A549 (cell line): ENCODE measurements at regions not wholly inside any gene's neighbourhood (a gene's known extent, or its start where the extent isn't known, plus 50 kb on each side); places are given as distances from the start of the nearest gene placed in this dataset.

ENCODE experiments used
- ATAC-seq, 2 experiments: fragments of 200-7000 bp in 1 of 2; fragments of >200 bp in 1 of 2; cut with Nextera tagmentation in 1 of 2; cut with Tn5 transposase in 1 of 2; 3 replicates each; pipeline versions ENCODE4 v1.8.0 to v1.9.1; 2018 to 2020; ENCODE audit warnings: mild to moderate bottlenecking in 1 of 2, moderate library complexity in 1 of 2
- CTCF ChIA-PET: fragments of 300-600 bp; sonication (Branson Sonifier 250); formaldehyde crosslinking; extraction: SDS; loops from one replicate; lab custom pipeline; 2021; ENCODE audit warnings: antibody characterized with exemption, inconsistent platforms; lab: Yijun Ruan, JAX
- POLR2A ChIA-PET: fragments of 350-600 bp; formaldehyde crosslinking; extraction: SDS; loops from one replicate; lab custom pipeline; 2021; ENCODE audit warnings: antibody characterized with exemption, inconsistent platforms; lab: Yijun Ruan, JAX
- DNase-seq, 2 experiments: peaks; one replicate each; pipeline versions ENCODE4 v3.0.0 to v3.0.0-alpha.2; 2011 to 2016; ENCODE audit warnings: low read depth in 1 of 2, low spot score in 1 of 2
- FAIRE-seq: peaks from 2 replicates; lab custom pipeline; 2011; peaks lifted over from hg19 to GRCh38; lab: Jason Lieb, UNC
- H3K27ac ChIP-seq, 2 experiments: fragments of >200 bp; sonication (Bioruptor Twin); formaldehyde crosslinking; 3 replicates each; pipeline ENCODE4 v1.5.1; 2016 to 2017
- H3K4me1 ChIP-seq: fragments of >200 bp; sonication (Bioruptor Twin); formaldehyde crosslinking; 3 replicates; pipeline ENCODE4 v1.6.1; 2016
- H3K4me2 ChIP-seq: fragments of >200 bp; sonication (Bioruptor Twin); formaldehyde crosslinking; 3 replicates; pipeline ENCODE4 v1.6.1; 2016
- H3K4me3 ChIP-seq: fragments of >200 bp; sonication (Bioruptor Twin); formaldehyde crosslinking; 3 replicates; pipeline ENCODE4 v1.5.1; 2016
- H3K9me3 ChIP-seq: fragments of >200 bp; sonication (Bioruptor Twin); formaldehyde crosslinking; 3 replicates; pipeline ENCODE4 v1.6.1; 2016
- BHLHE40 ChIP-seq: IDR thresholded peaks from 2 replicates; pipeline ENCODE4 v1.6.1; 2012; ENCODE audit warnings: low read depth, low read length, inconsistent platforms
- CBX8 ChIP-seq: fragments of 200-600 bp; sonication (generic); IDR thresholded peaks from 2 replicates; pipeline ENCODE4 v1.6.1; 2016
- EHF ChIP-seq: fragments of 250-450 bp; sonication (Bioruptor Pico); IDR thresholded peaks from 2 replicates; pipeline ENCODE4 v1.5.0; 2020; ENCODE audit warnings: mild to moderate bottlenecking
- EHMT2 ChIP-seq: fragments of 200-600 bp; sonication (generic); IDR thresholded peaks from 2 replicates; pipeline ENCODE4 v1.6.1; 2016; ENCODE audit warnings: antibody characterized with exemption, low read depth, mild to moderate bottlenecking, moderate library complexity
- EP300 ChIP-seq, 2 experiments: fragments of >200 bp; sonication (Bioruptor Twin); formaldehyde crosslinking; IDR thresholded peaks; 2 replicates in 1 of 2; 3 replicates in 1 of 2; pipeline ENCODE4 v1.6.1; 2016 to 2017
- ESRRA ChIP-seq: fragments of 150-350 bp; IDR thresholded peaks from 2 replicates; pipeline ENCODE4 v1.6.1; 2014; ENCODE audit warnings: mild to moderate bottlenecking, low read length, borderline replicate concordance
- HDAC2 ChIP-seq: fragments of 200-600 bp; sonication (generic); IDR thresholded peaks from 2 replicates; pipeline ENCODE4 v1.6.1; 2016
- HOXB13 ChIP-seq: fragments of 250-450 bp; sonication (Bioruptor Pico); IDR thresholded peaks from 2 replicates; pipeline ENCODE4 v1.5.0; 2020; ENCODE audit warnings: low read depth, mild to moderate bottlenecking, moderate library complexity
- KDM5A ChIP-seq: fragments of 200-600 bp; sonication (generic); IDR thresholded peaks from 2 replicates; pipeline ENCODE4 v1.6.1; 2016; ENCODE audit warnings: antibody characterized with exemption, mild to moderate bottlenecking
- MAFK ChIP-seq: fragments of 450-650 bp; IDR thresholded peaks from 2 replicates; pipeline ENCODE4 v1.6.1; 2014; ENCODE audit not compliant: partially characterized antibody
- MAZ ChIP-seq: fragments of 150-350 bp; IDR thresholded peaks from 2 replicates; pipeline ENCODE4 v1.6.1; 2014; ENCODE audit warnings: antibody characterized with exemption, low read depth, low read length, borderline replicate concordance
- MYC ChIP-seq: IDR thresholded peaks from 2 replicates; pipeline ENCODE4 v1.6.1; 2012; ENCODE audit warnings: mild to moderate bottlenecking, inconsistent platforms, low read length, improper control_type of control experiment, borderline replicate concordance
- NFE2L2 ChIP-seq: fragments of 150-350 bp; conservative IDR thresholded peaks from 2 replicates; pipeline ENCODE4 v1.6.1; 2014; ENCODE audit warnings: low read length
- NR3C1 ChIP-seq: fragments of >200 bp; sonication (Bioruptor Twin); formaldehyde crosslinking; IDR thresholded peaks from 3 replicates; pipeline ENCODE4 v1.6.1; 2017
- PHF8 ChIP-seq: fragments of 200-600 bp; sonication (generic); IDR thresholded peaks from 2 replicates; pipeline ENCODE4 v1.6.1; 2016; ENCODE audit warnings: low read depth, mild to moderate bottlenecking, antibody characterized with exemption, moderate library complexity, borderline replicate concordance
- RARB ChIP-seq: fragments of 250-450 bp; sonication (Bioruptor Pico); IDR thresholded peaks from 2 replicates; pipeline ENCODE4 v1.8.0; 2021; ENCODE audit warnings: mild to moderate bottlenecking, moderate library complexity
- RCOR1 ChIP-seq: fragments of 150-350 bp; IDR thresholded peaks from 2 replicates; pipeline ENCODE4 v1.6.1; 2014; ENCODE audit warnings: antibody characterized with exemption, low read length, low read depth
- TFCP2L1 ChIP-seq: fragments of 250-450 bp; sonication (Bioruptor Pico); IDR thresholded peaks from 2 replicates; pipeline ENCODE4 v1.5.0; 2021; ENCODE audit warnings: mild to moderate bottlenecking
- TP53 ChIP-seq: fragments of 250-450 bp; sonication (Bioruptor Pico); IDR thresholded peaks from 2 replicates; pipeline ENCODE4 v1.5.0; 2021; ENCODE audit warnings: mild to moderate bottlenecking, moderate library complexity
- ZC3H11A ChIP-seq: fragments of 450-650 bp; IDR thresholded peaks from 2 replicates; pipeline ENCODE4 v1.6.1; 2014; ENCODE audit warnings: antibody characterized with exemption, mild to moderate bottlenecking
- ZSCAN20 ChIP-seq: fragments of 250-450 bp; sonication (Bioruptor Pico); IDR thresholded peaks from 2 replicates; pipeline ENCODE4 v1.8.0; 2022; ENCODE audit warnings: mild to moderate bottlenecking, moderate library complexity
- WGBS: methylation state at CpG from one replicate; pipeline ENCODE4 v1.1.6; 2017; ENCODE audit errors: missing lambda C conversion rate; 5-methylcytosine and 5-hydroxymethylcytosine counted together
- TF ChIP-seq, protein P1 (sequence below): fragments of >200 bp; sonication (Bioruptor Twin); formaldehyde crosslinking; IDR thresholded peaks from 3 replicates; pipeline ENCODE4 v1.5.1; 2016
- TF ChIP-seq, protein P2 (sequence below): fragments of 150-350 bp; IDR thresholded peaks from 2 replicates; pipeline ENCODE4 v1.6.1; 2014; ENCODE audit warnings: low read depth, mild to moderate bottlenecking, low read length
- TF ChIP-seq, protein P3 (sequence below): fragments of >200 bp; sonication (Bioruptor Twin); formaldehyde crosslinking; IDR thresholded peaks from 2 replicates; pipeline ENCODE4 v1.6.1; 2016
- TF ChIP-seq, protein P4 (sequence below): fragments of 450-650 bp; IDR thresholded peaks from 2 replicates; pipeline ENCODE4 v1.6.1; 2014; ENCODE audit warnings: antibody characterized with exemption

DNA sequence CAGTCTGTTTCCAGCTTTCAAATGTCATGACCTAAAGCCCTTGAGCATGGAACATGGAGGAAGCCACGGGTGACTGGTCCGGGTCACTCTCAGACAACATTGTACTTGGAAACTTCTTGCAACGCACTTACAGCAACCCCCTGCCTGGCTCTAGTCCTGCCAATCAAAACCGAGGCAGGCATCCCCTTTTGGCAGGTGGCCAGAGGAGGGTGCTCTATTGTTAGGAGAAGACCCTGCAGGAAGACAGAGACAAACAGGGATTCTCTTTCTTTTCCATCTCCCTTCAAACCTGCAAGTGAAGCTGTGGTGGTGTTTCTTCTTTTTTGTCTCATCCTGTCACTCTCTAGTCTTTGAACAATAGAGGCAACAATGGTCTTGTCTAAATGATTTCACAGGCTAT, 667.2 kb downstream of the ZEB2 start:
- POLR2A ChIA-PET: no interaction called here
- FAIRE-seq: no peak

DNA sequence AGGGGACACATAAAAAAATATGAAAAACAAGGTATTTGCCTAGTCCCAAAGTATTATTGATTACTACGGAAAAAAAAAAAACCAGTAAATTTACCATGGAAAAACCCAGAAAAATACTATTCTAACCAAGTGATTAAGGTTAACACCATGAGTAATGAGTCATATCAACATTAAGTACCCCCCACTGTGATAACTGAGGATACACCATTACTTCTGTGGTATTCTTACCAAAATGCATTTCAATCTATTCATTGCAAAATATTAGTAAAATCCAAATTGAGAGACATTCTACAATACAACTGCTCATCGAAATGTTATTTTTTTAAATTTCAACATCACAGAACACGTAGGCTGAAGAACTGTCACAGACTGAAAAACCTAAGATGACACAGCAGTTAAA, 669.8 kb downstream of the ZEB2 start:
- CTCF ChIA-PET: no interaction called here
- TF ChIP-seq ZC3H11A (no peak), EHF (no peak)
- no peak overlapping the region for H3K27ac ChIP-seq
- no peaks in the 10 kb centered on the region for H3K4me1 ChIP-seq
- ATAC-seq: no peak
- H3K4me3 ChIP-seq: no peak overlapping the region
- WGBS: 57% methylated on average over 3 of the region's 3 CpGs
- no peak for DNase-seq
- H3K9me3 ChIP-seq: no peaks in the 10 kb centered on the region
- no peak overlapping the region for H3K4me2 ChIP-seq
- no peak for FAIRE-seq
- POLR2A ChIA-PET: no interaction called here

More for the DNA sequence above, 667.2 kb downstream of the ZEB2 start:
- no peak for ATAC-seq
- CTCF ChIA-PET: no interaction called here
- H3K9me3 ChIP-seq: no peaks in the 10 kb centered on the region
- TF ChIP-seq RCOR1 (no peak), RARB (CRISPR knock-in tag) (no peak), KDM5A (no peak), TFCP2L1 (no peak), HDAC2 (no peak), ESRRA (no peak), MYC (no peak), MAZ (no peak), MAFK (no peak)
- TF ChIP-seq, protein P1, sequence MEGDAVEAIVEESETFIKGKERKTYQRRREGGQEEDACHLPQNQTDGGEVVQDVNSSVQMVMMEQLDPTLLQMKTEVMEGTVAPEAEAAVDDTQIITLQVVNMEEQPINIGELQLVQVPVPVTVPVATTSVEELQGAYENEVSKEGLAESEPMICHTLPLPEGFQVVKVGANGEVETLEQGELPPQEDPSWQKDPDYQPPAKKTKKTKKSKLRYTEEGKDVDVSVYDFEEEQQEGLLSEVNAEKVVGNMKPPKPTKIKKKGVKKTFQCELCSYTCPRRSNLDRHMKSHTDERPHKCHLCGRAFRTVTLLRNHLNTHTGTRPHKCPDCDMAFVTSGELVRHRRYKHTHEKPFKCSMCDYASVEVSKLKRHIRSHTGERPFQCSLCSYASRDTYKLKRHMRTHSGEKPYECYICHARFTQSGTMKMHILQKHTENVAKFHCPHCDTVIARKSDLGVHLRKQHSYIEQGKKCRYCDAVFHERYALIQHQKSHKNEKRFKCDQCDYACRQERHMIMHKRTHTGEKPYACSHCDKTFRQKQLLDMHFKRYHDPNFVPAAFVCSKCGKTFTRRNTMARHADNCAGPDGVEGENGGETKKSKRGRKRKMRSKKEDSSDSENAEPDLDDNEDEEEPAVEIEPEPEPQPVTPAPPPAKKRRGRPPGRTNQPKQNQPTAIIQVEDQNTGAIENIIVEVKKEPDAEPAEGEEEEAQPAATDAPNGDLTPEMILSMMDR: no peak
- TF ChIP-seq, protein P2, sequence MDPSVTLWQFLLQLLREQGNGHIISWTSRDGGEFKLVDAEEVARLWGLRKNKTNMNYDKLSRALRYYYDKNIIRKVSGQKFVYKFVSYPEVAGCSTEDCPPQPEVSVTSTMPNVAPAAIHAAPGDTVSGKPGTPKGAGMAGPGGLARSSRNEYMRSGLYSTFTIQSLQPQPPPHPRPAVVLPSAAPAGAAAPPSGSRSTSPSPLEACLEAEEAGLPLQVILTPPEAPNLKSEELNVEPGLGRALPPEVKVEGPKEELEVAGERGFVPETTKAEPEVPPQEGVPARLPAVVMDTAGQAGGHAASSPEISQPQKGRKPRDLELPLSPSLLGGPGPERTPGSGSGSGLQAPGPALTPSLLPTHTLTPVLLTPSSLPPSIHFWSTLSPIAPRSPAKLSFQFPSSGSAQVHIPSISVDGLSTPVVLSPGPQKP: no peak
- TF ChIP-seq, all 56 proteins: peak for 0
- DNase-seq: no peak
- WGBS: 37% methylated on average over 4 of the region's 4 CpGs
- H3K4me3 ChIP-seq: no peak overlapping the region
- no peak overlapping the region for H3K27ac ChIP-seq
- no peak overlapping the region for H3K4me2 ChIP-seq
- H3K4me1 ChIP-seq: no peaks in the 10 kb centered on the region

DNA sequence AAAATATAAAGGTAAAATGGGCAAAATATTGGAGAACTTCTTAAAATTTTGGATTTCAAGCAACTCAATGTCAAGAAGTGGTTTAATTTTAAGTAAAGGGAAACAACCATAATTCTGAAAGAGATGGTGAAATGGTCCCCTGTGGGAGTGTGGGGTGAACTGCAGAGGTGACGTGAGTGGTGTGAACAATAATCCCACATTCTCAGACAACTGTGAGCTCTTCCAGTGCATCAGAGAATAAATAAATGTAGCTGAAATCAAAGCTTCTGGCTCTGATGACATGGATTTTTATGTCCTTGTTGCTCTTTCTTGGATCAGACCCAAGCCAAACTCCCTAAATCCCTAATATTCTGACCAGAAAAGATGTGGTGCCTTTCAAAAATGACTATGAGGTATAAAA, 672.7 kb downstream of the ZEB2 start:
- TF ChIP-seq PHF8 (no peak), CBX8 (no peak), EHMT2 (no peak), ESRRA (no peak), TP53 (CRISPR knock-in tag) (no peak), HOXB13 (CRISPR knock-in tag) (no peak), ZSCAN20 (CRISPR knock-in tag) (no peak), NFE2L2 (no peak), BHLHE40 (no peak), EP300 (IDR thresholded peaks at IDR 0.05) (no peak), NR3C1 (no peak)
- TF ChIP-seq, protein P3, sequence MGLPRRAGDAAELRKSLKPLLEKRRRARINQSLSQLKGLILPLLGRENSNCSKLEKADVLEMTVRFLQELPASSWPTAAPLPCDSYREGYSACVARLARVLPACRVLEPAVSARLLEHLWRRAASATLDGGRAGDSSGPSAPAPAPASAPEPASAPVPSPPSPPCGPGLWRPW: no peak
- TF ChIP-seq, protein P4, sequence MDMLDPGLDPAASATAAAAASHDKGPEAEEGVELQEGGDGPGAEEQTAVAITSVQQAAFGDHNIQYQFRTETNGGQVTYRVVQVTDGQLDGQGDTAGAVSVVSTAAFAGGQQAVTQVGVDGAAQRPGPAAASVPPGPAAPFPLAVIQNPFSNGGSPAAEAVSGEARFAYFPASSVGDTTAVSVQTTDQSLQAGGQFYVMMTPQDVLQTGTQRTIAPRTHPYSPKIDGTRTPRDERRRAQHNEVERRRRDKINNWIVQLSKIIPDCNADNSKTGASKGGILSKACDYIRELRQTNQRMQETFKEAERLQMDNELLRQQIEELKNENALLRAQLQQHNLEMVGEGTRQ: no peak
- no peak overlapping the region for H3K4me2 ChIP-seq
- FAIRE-seq (no peak), ATAC-seq (no peak), DNase-seq (no peak)
- 53% methylated on average over 1 of the region's 1 CpG for WGBS
- POLR2A ChIA-PET: no interaction called here
- no peaks in the 10 kb centered on the region for H3K4me1 ChIP-seq
- CTCF ChIA-PET: no interaction called here
- no peak overlapping the region for H3K4me3 ChIP-seq
- H3K9me3 ChIP-seq: no peaks in the 10 kb centered on the region
- H3K27ac ChIP-seq: no peak overlapping the region
